LNCAP (cell line): ENCODE measurements at regions not wholly inside any gene's neighbourhood (a gene's known extent, or its start where the extent isn't known, plus 50 kb on each side); places are given as distances from the start of the nearest gene placed in this dataset.

Experiments used
- TF ChIP-seq, protein P1 (sequence below): fragments of 450-650 bp; IDR thresholded peaks from 2 replicates; pipeline ENCODE4 v1.5.1; 2017; ENCODE audit warnings: mild to moderate bottlenecking

DNA sequence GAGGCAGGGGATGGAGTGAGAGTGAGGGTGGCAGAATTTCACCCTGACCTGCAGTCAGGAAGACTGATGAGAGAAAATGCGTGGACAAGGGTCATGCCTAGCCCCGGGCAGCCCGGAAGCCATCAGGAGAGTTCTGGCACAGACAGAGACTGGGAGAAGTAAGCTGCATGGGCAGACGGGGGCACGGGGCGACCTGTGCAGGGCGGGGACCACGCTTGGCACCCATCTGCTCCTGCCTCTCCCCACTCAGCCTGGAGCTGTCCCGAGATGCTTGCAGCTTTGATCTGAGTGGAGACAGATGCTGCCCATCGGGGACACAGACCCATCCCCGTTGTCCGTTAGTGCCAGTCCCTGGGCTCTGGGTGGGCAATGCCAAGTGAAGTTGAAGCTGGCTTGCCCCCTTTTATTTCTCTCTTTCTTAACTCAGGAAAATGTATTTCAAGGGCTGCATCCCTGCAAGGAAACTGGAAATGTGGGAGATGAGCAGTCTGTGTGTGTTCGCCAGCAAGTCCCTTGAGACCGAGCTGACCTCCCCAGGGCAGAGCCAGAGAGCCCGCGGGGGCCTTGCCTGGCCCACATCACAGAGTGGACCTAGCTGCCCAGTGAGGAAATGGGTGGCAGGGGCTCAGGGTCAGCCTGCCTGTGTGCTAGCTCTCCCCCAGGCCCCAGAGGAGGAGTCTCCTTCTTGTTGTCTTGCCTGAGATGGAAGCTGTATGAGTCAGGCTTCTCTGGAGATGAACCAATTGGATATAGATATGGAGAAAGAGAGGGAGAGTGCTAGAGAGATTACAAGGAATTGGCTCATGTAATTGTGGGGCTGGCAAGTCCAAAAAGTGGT lies 121.3 kb upstream of the C1orf174 start:
- TF ChIP-seq, protein P1, sequence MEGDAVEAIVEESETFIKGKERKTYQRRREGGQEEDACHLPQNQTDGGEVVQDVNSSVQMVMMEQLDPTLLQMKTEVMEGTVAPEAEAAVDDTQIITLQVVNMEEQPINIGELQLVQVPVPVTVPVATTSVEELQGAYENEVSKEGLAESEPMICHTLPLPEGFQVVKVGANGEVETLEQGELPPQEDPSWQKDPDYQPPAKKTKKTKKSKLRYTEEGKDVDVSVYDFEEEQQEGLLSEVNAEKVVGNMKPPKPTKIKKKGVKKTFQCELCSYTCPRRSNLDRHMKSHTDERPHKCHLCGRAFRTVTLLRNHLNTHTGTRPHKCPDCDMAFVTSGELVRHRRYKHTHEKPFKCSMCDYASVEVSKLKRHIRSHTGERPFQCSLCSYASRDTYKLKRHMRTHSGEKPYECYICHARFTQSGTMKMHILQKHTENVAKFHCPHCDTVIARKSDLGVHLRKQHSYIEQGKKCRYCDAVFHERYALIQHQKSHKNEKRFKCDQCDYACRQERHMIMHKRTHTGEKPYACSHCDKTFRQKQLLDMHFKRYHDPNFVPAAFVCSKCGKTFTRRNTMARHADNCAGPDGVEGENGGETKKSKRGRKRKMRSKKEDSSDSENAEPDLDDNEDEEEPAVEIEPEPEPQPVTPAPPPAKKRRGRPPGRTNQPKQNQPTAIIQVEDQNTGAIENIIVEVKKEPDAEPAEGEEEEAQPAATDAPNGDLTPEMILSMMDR = no peak

DNA sequence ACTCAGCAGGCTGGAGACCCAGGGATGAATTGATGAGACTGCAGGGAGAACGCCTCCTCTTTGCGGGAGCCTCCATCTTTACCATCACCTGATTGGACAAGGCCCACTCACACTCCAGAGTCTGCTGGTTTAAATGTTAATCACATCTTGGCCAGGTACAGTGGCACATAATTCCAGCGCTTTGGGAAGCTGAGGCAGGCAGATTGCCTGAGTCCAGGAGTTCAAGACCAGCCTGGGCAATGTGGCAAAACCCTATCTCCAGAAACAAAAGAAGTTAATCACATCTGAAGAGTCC lies 121.8 kb upstream of the C1orf174 start:
- TF ChIP-seq, protein P1 = no peak

DNA sequence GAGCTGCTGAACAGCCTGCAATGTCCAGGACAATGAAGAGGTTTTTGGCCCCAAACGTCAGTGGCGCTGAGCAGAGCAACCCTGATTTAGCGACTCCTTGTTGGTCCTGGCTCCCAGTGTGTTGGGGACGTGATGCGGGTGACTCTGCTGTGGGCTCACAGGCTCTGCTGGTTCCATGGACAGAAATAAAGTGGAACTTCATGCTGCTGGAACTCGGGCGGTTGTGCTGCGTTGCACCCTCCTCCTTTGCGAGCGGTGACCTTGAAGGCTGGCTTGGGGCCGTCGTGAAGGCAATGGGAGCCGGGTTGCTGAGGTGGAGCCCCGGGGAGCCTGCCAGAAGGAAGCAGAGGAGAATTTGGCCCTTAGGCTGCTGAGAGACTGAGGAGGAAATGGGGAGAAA lies 122.6 kb upstream of the C1orf174 start:
- TF ChIP-seq, protein P1 = no peak

DNA sequence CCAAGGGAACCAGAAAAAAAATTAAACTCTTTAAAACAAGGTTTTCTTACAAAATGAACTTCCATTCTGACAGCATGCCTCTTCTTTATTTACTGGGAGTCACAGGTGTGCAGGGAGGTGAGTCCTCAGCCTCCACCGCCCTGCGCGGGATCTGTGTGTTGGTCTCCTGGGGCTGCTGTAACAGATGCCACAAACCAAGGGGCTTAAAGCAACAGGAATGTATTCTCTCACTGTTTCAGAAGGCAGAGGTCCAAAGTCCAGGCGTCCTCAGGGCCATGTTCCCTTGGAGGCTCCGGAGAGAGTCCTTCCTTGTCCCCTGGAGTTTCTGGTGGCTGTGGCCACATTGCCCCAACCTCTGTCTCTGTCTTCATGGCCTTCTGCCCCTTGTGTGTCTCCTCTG lies 123.6 kb upstream of the C1orf174 start:
- TF ChIP-seq, protein P1 = no peak

DNA sequence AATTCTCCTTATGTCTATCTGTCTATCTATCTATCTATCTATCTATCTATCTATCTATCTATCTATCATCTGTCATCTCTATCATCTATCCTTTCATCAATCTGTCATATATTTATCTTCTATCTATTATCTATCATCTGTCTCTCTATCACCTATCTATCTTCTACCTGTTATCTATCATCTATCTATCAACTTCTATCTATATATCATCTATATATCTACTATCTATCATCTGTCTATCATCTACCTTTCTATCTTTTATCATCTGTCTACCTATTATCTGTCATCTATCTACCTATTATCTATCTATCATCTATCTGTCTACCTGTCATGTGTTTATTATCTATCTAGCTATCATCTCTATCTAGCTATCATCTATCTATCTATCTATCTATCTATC lies 124.7 kb upstream of the C1orf174 start:
- TF ChIP-seq, protein P1 = no peak

DNA sequence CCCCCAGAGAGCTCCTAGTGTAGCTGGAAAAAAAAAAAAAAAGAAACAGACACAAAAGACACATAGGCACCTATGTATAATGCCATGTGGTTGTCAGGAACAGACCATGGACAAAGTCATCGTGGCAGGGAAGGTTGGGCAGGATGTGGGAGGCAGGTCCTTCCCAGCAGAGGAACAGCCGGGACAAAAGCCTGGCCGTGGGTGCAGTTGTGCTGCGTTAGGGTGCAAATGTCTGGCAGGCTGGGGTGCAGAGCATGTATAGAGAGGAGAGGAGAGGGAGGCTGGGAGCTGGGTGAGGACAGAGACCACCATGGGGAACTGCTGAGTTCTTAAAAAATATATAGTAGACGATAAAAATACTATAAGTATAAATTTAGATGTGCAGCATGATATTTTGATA lies 125.7 kb upstream of the C1orf174 start:
- TF ChIP-seq, protein P1 = no peak

DNA sequence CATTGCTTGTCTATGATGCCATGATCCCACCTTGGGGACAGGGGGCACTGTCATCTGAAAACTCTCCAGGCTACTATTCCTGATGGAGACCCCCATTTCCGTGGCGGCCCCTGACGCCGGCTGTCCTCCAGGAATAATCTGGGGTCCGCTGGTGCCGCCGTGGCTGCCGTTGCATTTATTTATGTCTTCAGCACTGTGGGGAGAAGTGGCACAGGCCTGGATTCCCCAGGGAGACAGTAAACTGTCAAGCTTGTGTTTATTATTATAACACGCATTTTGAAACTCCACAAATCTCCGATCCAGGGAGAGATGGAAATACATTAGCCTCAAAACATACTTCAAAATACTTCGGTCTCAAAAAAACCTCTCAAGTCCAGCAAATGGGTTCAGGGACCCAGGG lies 126.9 kb upstream of the C1orf174 start:
- TF ChIP-seq, protein P1 = no peak
